ENCODE measurements at regions not wholly inside any gene's neighbourhood (a gene's known extent, or its start where the extent isn't known, plus 50 kb on each side); places are given as distances from the start of the nearest gene placed in this dataset.

DNA sequence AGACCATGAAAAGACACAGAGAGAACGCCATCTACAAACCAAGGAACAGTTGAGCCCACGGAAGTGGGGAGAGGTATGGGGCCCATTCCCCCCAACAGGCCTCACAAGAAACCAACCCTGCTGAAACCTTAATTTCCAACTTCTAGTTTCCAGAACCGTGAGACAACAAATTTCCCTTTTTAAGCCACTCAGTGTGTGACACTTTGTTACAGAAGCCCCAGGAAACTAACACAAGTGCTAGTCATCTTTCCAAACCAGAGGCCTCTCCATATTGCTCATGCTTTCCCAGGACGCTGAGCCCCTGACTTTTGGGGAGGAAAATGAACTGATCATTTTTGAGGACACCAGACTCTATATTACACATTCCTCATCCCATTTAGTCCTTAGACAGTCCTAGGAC, 186.8 kb downstream of the NUFIP1 start:
- peak; percentile 66 for FAIRE-seq
- no peak overlapping the region for H2AFZ ChIP-seq (ENCODE audit: low read depth, low read length)
- H3K27me3 ChIP-seq (ENCODE audit: insufficient read depth, low read length) = no peaks in the 10 kb centered on the region
- H3K9me3 ChIP-seq (ENCODE audit: insufficient read depth, low read depth, low read length) = no peaks in the 10 kb centered on the region
- no peaks in the 10 kb centered on the region for H3K27me3 Mint-ChIP-seq (ENCODE audit: low read depth, unreplicated experiment)
- no peak overlapping the region for H3K4me3 ChIP-seq (ENCODE audit: insufficient read depth, low read depth, low read length)
- peaks cover 12% of the 10 kb centered on the region for H3K4me1 Mint-ChIP-seq (ENCODE audit: low read depth, unreplicated experiment)
- H3K9me3 Mint-ChIP-seq (ENCODE audit: unreplicated experiment) = no peaks in the 10 kb centered on the region
- peak overlapping the region; percentile 44 for H3K27ac Mint-ChIP-seq (ENCODE audit: unreplicated experiment)
- H3K4me1 ChIP-seq (ENCODE audit: insufficient read depth, low read length) = peaks cover 13% of the 10 kb centered on the region
- H3K79me2 ChIP-seq (ENCODE audit: insufficient read depth, low read length) = no peaks in the 10 kb centered on the region
- no peak overlapping the region for H3K4me3 Mint-ChIP-seq (ENCODE audit: unreplicated experiment)
- peak overlapping the region; percentile 48 for H3K4me2 ChIP-seq (ENCODE audit: low read length)
- H3K9ac ChIP-seq (ENCODE audit: low read length) = no peak overlapping the region
- no peaks in the 10 kb centered on the region for H3K36me3 ChIP-seq (ENCODE audit: insufficient read depth, low read length)
- peaks cover 4% of the 10 kb centered on the region for H3K36me3 Mint-ChIP-seq (ENCODE audit: low read depth, unreplicated experiment)
- no peak for DNase-seq (ENCODE audit: low read depth)
- no peak for TF ChIP-seq EZH2 (IDR thresholded peaks at IDR 0.05; ENCODE audit: insufficient read depth, low read length)
- TF ChIP-seq, protein P1, sequence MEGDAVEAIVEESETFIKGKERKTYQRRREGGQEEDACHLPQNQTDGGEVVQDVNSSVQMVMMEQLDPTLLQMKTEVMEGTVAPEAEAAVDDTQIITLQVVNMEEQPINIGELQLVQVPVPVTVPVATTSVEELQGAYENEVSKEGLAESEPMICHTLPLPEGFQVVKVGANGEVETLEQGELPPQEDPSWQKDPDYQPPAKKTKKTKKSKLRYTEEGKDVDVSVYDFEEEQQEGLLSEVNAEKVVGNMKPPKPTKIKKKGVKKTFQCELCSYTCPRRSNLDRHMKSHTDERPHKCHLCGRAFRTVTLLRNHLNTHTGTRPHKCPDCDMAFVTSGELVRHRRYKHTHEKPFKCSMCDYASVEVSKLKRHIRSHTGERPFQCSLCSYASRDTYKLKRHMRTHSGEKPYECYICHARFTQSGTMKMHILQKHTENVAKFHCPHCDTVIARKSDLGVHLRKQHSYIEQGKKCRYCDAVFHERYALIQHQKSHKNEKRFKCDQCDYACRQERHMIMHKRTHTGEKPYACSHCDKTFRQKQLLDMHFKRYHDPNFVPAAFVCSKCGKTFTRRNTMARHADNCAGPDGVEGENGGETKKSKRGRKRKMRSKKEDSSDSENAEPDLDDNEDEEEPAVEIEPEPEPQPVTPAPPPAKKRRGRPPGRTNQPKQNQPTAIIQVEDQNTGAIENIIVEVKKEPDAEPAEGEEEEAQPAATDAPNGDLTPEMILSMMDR (IDR thresholded peaks at IDR 0.05; ENCODE audit: insufficient read depth, low read depth, low read length) = no peak
- H3K27ac ChIP-seq (ENCODE audit: low read depth, low read length) = no peak overlapping the region
- no peaks in the 10 kb centered on the region for H4K20me1 ChIP-seq (ENCODE audit: insufficient read depth, low read length)

DNA sequence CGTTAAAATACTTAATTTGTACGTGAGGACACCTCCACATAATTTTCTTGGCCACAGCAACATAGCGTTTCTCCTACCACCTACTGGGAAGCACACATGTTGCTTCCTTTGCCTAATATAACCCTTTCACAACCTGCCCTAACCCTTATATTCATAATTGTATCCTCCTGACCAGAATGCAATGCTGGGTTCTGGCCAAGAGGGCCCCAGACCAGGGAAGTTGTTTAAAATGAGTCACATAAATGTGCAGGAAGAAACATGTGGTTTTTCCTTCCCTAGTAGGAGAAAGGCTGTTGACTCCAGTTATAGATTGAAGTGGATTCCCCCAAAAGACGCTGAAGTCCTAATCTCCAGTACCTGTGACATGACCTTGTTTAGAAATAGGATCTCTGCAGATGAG, 187.3 kb downstream of the NUFIP1 start:
- Mint-ChIP-seq H3K9me3 (ENCODE audit: unreplicated experiment) (no peaks in the 10 kb centered on the region), H3K36me3 (ENCODE audit: low read depth, unreplicated experiment) (peaks cover 4% of the 10 kb centered on the region), H3K27ac (ENCODE audit: unreplicated experiment) (peak overlapping the region; percentile 44), H3K4me3 (ENCODE audit: unreplicated experiment) (no peak overlapping the region), H3K4me1 (ENCODE audit: low read depth, unreplicated experiment) (peaks cover 12% of the 10 kb centered on the region), H3K27me3 (ENCODE audit: low read depth, unreplicated experiment) (no peaks in the 10 kb centered on the region)
- Histone ChIP-seq H3K4me3 (ENCODE audit: insufficient read depth, low read depth, low read length) (no peak overlapping the region), H3K79me2 (ENCODE audit: insufficient read depth, low read length) (no peaks in the 10 kb centered on the region), H3K9me3 (ENCODE audit: insufficient read depth, low read depth, low read length) (no peaks in the 10 kb centered on the region), H2AFZ (ENCODE audit: low read depth, low read length) (no peak overlapping the region), H3K4me1 (ENCODE audit: insufficient read depth, low read length) (peaks cover 13% of the 10 kb centered on the region), H3K27ac (ENCODE audit: low read depth, low read length) (no peak overlapping the region), H3K27me3 (ENCODE audit: insufficient read depth, low read length) (no peaks in the 10 kb centered on the region), H3K36me3 (ENCODE audit: insufficient read depth, low read length) (no peaks in the 10 kb centered on the region), H4K20me1 (ENCODE audit: insufficient read depth, low read length) (no peaks in the 10 kb centered on the region), H3K9ac (ENCODE audit: low read length) (no peak overlapping the region), H3K4me2 (ENCODE audit: low read length) (peak overlapping the region; percentile 48)
- TF ChIP-seq EZH2 (IDR thresholded peaks at IDR 0.05; ENCODE audit: insufficient read depth, low read length) = no peak
- TF ChIP-seq, protein P1 (IDR thresholded peaks at IDR 0.05; ENCODE audit: insufficient read depth, low read depth, low read length) = no peak
- DNase-seq (ENCODE audit: low read depth) = peak; percentile 80
- peak; percentile 67 for FAIRE-seq

DNA sequence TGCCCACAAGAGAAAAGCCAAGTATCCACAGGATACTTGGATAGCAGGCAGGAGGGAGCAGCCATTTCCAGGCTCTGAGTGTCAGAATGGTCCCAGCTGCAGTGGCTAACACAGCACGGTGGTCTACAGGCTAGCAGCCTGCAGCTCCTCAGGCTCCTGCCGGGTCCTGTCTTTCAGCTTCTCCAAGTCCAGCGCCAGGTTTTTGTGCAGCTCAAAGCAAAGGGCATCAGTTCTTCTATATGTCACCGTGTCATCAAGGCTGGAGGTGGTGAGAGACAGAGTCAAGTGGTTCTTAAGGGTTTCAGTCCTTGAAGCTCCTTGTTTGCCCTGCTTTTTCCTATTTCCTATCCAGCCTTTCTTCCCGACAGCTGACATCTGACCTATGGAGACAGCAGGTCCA, 188.6 kb downstream of the NUFIP1 start:
- H3K9me3 Mint-ChIP-seq (ENCODE audit: unreplicated experiment) = no peaks in the 10 kb centered on the region
- no peak overlapping the region for H3K9ac ChIP-seq (ENCODE audit: low read length)
- FAIRE-seq (no peak), DNase-seq (ENCODE audit: low read depth) (no peak)
- no peak overlapping the region for H2AFZ ChIP-seq (ENCODE audit: low read depth, low read length)
- TF ChIP-seq, protein P1 (IDR thresholded peaks at IDR 0.05; ENCODE audit: insufficient read depth, low read depth, low read length) = no peak
- no peak for TF ChIP-seq EZH2 (IDR thresholded peaks at IDR 0.05; ENCODE audit: insufficient read depth, low read length)
- H3K4me3 Mint-ChIP-seq (ENCODE audit: unreplicated experiment) = no peak overlapping the region
- no peak overlapping the region for H3K27ac Mint-ChIP-seq (ENCODE audit: unreplicated experiment)
- H3K36me3 ChIP-seq (ENCODE audit: insufficient read depth, low read length) = no peaks in the 10 kb centered on the region
- H3K4me1 Mint-ChIP-seq (ENCODE audit: low read depth, unreplicated experiment) = peaks cover 13% of the 10 kb centered on the region
- H3K27ac ChIP-seq (ENCODE audit: low read depth, low read length) = no peak overlapping the region
- no peak overlapping the region for H3K4me2 ChIP-seq (ENCODE audit: low read length)
- no peaks in the 10 kb centered on the region for H3K79me2 ChIP-seq (ENCODE audit: insufficient read depth, low read length)
- H4K20me1 ChIP-seq (ENCODE audit: insufficient read depth, low read length) = no peaks in the 10 kb centered on the region
- H3K4me3 ChIP-seq (ENCODE audit: insufficient read depth, low read depth, low read length) = no peak overlapping the region
- H3K27me3 Mint-ChIP-seq (ENCODE audit: low read depth, unreplicated experiment) = no peaks in the 10 kb centered on the region
- peaks cover 4% of the 10 kb centered on the region for H3K36me3 Mint-ChIP-seq (ENCODE audit: low read depth, unreplicated experiment)
- no peaks in the 10 kb centered on the region for H3K9me3 ChIP-seq (ENCODE audit: insufficient read depth, low read depth, low read length)
- H3K27me3 ChIP-seq (ENCODE audit: insufficient read depth, low read length) = no peaks in the 10 kb centered on the region
- peaks cover 13% of the 10 kb centered on the region for H3K4me1 ChIP-seq (ENCODE audit: insufficient read depth, low read length)
